COR-L47 (cell line): ENCODE measurements at regions not wholly inside any gene's neighbourhood (a gene's known extent, or its start where the extent isn't known, plus 50 kb on each side); places are given as distances from the start of the nearest gene placed in this dataset.

Experiments used
- DNase-seq: peaks from one replicate; lab custom pipeline; 2025; lab: John Stamatoyannopoulos, UW

- DNase-seq: no peak
Observed at GRCh38 chr2:187136646-187137045, 287.7 kb upstream of the ZSWIM2 start.

- DNase-seq: no peak
Observed at GRCh38 chr2:187134306-187134705, 285.3 kb upstream of the ZSWIM2 start.

GRCh38 chr2:187129868-187130267 is 280.9 kb upstream of the ZSWIM2 start:
- DNase-seq: no peak

- no peak for DNase-seq
Observed at GRCh38 chr2:187129306-187129705, 280.3 kb upstream of the ZSWIM2 start.

GRCh38 chr2:187126247-187127005 is 277.5 kb upstream of the ZSWIM2 start:
- DNase-seq: no peak

- DNase-seq: no peak
Observed at GRCh38 chr2:187125318-187125717, 276.3 kb upstream of the ZSWIM2 start.

GRCh38 chr2:187124529-187124928 is 275.6 kb upstream of the ZSWIM2 start:
- no peak for DNase-seq

GRCh38 chr2:187118331-187119099 is 269.5 kb upstream of the ZSWIM2 start:
- DNase-seq: no peak

GRCh38 chr2:187117483-187117882 is 268.5 kb upstream of the ZSWIM2 start:
- no peak for DNase-seq

- no peak for DNase-seq
Observed at GRCh38 chr2:187115627-187116026, 266.7 kb upstream of the ZSWIM2 start.

GRCh38 chr2:187107001-187107400 is 258.0 kb upstream of the ZSWIM2 start:
- no peak for DNase-seq

- DNase-seq: no peak
Observed at GRCh38 chr2:187105218-187105617, 256.2 kb upstream of the ZSWIM2 start.

- DNase-seq: no peak
Observed at GRCh38 chr2:187102381-187102780, 253.4 kb upstream of the ZSWIM2 start.

GRCh38 chr2:187098154-187098553 is 249.2 kb upstream of the ZSWIM2 start:
- DNase-seq: no peak

- no peak for DNase-seq
Observed at GRCh38 chr2:187093771-187094412, 244.9 kb upstream of the ZSWIM2 start.

GRCh38 chr2:187091664-187092063 is 242.7 kb upstream of the ZSWIM2 start:
- DNase-seq: peak; percentile 16

GRCh38 chr2:187084524-187084923 is 235.6 kb upstream of the ZSWIM2 start:
- DNase-seq: no peak

GRCh38 chr2:187081461-187081860 is 232.5 kb upstream of the ZSWIM2 start:
- no peak for DNase-seq

- DNase-seq: no peak
Observed at GRCh38 chr2:187079901-187080300, 230.9 kb upstream of the ZSWIM2 start.

- no peak for DNase-seq
Observed at GRCh38 chr2:187078297-187078696, 229.3 kb upstream of the ZSWIM2 start.

GRCh38 chr2:187075671-187076070 is 226.7 kb upstream of the ZSWIM2 start:
- DNase-seq: no peak

- no peak for DNase-seq
Observed at GRCh38 chr2:187075199-187075635, 226.2 kb upstream of the ZSWIM2 start.

- no peak for DNase-seq
Observed at GRCh38 chr2:187058198-187058597, 209.2 kb upstream of the ZSWIM2 start.
